ENCODE measurements at regions not wholly inside any gene's neighbourhood (a gene's known extent, or its start where the extent isn't known, plus 50 kb on each side); places are given as distances from the start of the nearest gene placed in this dataset.
"Not testable (repeated sequence)": the region's sequence is repeated elsewhere in the genome, so short reads cannot be mapped to it uniquely, and the experiment has no call there.

DNA sequence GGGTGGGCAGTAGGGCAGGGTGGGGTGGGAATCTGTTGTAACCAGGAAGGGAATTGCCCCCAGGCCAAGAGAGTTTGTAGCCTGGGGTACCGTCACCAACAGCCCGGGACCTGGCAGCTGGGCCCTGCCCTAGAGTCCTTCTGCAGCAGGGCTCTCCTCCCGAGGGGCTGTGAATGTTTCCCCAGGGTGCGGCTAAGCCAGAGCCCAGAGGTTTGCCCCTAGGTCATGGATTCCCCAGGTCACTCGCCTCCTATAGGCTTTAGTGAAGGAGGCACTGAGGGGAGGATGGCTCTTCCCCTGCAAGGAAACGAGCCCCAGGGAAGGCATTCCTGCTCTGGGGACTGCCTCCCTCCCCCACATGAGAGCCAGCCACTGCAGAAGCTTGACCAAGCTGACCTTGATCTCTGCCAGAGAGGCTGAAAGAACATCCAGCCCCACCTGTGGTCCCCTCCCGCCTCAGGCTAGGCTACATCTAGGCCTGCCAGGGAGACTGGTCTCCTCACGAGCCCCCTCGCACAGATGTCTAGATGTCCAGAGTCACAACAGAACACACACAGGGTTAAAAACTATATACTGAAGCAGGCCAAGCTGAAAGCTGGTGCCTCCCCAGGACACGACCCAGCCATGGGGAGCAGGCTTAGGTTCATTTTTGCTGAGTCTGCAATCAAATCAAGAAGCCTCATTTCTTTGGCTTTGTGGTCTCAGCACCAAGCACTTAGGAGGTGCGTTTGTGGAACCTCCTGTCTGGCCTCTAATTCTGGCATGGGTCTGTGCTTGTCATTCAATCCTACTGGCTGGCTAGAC is 69.1 kb upstream of the TAMM41 start:
- WGBS (ENCODE audit: insufficient coverage) = 75% methylated on average over 11 of the region's 11 CpGs
- Histone ChIP-seq H3K36me3 (ENCODE audit: control insufficient read depth, insufficient read depth, low read length) (no peaks in the 10 kb centered on the region), H3K9me3 (ENCODE audit: control insufficient read depth, insufficient read depth, low read length) (no peaks in the 10 kb centered on the region), H3K27ac (ENCODE audit: low read depth, low read length) (no peak overlapping the region), H3K27me3 (ENCODE audit: control insufficient read depth, insufficient read depth, low read length) (no peaks in the 10 kb centered on the region), H3K4me3 (ENCODE audit: low read depth, low read length) (no peak overlapping the region), H3K4me1 (ENCODE audit: control insufficient read depth, insufficient read depth, low read length) (no peaks in the 10 kb centered on the region)
- no peak for DNase-seq (ENCODE audit: low read depth in 4 of 6, low spot score in 6 of 6)

DNA sequence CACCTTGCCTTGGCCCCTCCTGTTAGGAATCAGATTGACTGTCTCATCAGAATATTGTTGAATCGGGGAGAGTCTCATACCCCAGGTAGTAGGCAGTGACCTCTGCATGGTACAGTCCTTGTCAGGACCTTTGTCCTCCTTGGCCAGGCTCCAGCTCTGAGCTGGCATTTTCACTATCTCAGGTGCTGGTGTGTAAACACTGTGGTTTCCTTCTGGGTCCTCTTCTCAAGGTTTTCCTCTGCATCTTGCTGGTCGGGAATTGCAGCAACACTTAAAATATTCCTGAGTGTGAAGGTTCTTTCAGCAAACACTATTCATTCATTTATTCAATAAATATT is 69.7 kb upstream of the TAMM41 start:
- WGBS (ENCODE audit: insufficient coverage) = 89% methylated on average over 1 of the region's 2 CpGs
- not testable (repeated sequence) for H3K9me3 ChIP-seq (ENCODE audit: control insufficient read depth, insufficient read depth, low read length); H3K4me1 ChIP-seq (ENCODE audit: control insufficient read depth, insufficient read depth, low read length); H3K27me3 ChIP-seq (ENCODE audit: control insufficient read depth, insufficient read depth, low read length); H3K27ac ChIP-seq (ENCODE audit: low read depth, low read length); DNase-seq (ENCODE audit: low read depth in 4 of 6, low spot score in 6 of 6); H3K36me3 ChIP-seq (ENCODE audit: control insufficient read depth, insufficient read depth, low read length); H3K4me3 ChIP-seq (ENCODE audit: low read depth, low read length)

DNA sequence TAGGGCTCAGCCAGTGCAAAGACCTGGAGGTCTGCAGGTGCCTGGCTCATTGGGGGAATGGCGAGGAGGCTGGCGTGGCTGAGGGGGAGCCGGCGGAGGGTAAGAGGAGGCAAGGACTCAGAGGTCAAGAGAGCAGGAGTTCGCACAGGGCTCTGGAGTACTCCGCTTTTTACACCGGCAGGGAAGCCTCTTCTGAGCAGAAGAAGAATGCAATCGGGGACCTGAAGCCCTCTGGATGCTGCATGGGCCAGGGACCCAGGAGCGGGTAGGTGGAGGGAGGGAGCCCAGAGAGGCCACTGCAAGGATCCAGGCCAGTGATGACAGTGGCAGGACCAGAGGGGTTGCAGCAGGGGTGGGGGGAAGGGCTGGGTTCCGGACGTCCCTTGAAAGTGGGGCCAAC is 70.4 kb upstream of the TAMM41 start:
- no peaks in the 10 kb centered on the region for H3K9me3 ChIP-seq (ENCODE audit: control insufficient read depth, insufficient read depth, low read length)
- no peak overlapping the region for H3K4me3 ChIP-seq (ENCODE audit: low read depth, low read length)
- H3K27ac ChIP-seq (ENCODE audit: low read depth, low read length) = no peak overlapping the region
- no peaks in the 10 kb centered on the region for H3K4me1 ChIP-seq (ENCODE audit: control insufficient read depth, insufficient read depth, low read length)
- WGBS (ENCODE audit: insufficient coverage) = 91% methylated on average over 10 of the region's 11 CpGs
- DNase-seq (ENCODE audit: low read depth in 4 of 6, low spot score in 6 of 6) = no peak
- H3K36me3 ChIP-seq (ENCODE audit: control insufficient read depth, insufficient read depth, low read length) = no peaks in the 10 kb centered on the region
- H3K27me3 ChIP-seq (ENCODE audit: control insufficient read depth, insufficient read depth, low read length) = no peaks in the 10 kb centered on the region

DNA sequence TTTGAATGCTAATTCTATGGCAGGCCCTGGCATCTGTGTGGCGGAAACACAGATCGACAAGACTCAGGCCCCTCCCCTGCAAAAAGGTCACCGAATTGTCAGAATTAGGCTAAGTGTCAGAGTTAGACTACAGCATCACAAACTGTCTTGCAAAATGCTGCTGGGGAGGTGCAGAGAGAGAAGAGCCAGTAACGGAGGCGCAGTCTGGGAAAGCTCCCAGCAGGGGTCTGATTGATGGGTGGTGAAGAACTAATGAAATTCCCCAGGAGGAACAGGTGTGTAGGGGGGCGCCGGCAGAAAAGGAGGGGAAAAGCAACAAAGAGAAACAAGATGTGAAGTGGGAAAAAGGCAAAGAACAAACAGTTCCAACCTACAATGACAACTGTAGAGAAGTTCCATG is 72.7 kb upstream of the TAMM41 start:
- H3K27ac ChIP-seq (ENCODE audit: low read depth, low read length) = no peak overlapping the region
- 63% methylated on average over 4 of the region's 7 CpGs for WGBS (ENCODE audit: insufficient coverage)
- H3K27me3 ChIP-seq (ENCODE audit: control insufficient read depth, insufficient read depth, low read length) = no peaks in the 10 kb centered on the region
- H3K4me3 ChIP-seq (ENCODE audit: low read depth, low read length) = no peak overlapping the region
- H3K4me1 ChIP-seq (ENCODE audit: control insufficient read depth, insufficient read depth, low read length) = no peaks in the 10 kb centered on the region
- peak in 2 of 6 donors; percentile 10 to 64 for DNase-seq (ENCODE audit: low read depth in 4 of 6, low spot score in 6 of 6)
- no peaks in the 10 kb centered on the region for H3K36me3 ChIP-seq (ENCODE audit: control insufficient read depth, insufficient read depth, low read length)
- no peaks in the 10 kb centered on the region for H3K9me3 ChIP-seq (ENCODE audit: control insufficient read depth, insufficient read depth, low read length)

DNA sequence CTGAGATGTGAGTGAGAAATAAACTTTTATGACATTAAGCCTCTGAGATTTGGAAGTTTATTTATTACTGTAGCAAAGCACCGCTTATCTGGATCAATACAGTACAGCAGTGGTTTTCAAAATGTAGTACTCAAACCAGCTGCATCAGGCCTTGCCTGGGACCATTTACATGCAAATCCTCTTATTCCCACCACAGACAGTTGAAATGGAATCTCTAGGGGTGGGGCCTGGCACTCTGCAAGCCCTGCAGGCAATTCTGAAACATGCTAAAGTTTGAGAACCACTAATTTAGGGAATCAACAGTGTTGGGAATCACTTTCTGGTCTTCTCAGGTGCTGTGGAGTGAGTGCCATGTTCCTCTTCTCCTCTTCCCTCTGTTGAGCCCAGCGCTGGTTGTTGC is 77.8 kb upstream of the TAMM41 start:
- Histone ChIP-seq H3K36me3 (ENCODE audit: control insufficient read depth, insufficient read depth, low read length) (no peaks in the 10 kb centered on the region), H3K27ac (ENCODE audit: low read depth, low read length) (no peak overlapping the region), H3K27me3 (ENCODE audit: control insufficient read depth, insufficient read depth, low read length) (no peaks in the 10 kb centered on the region), H3K4me1 (ENCODE audit: control insufficient read depth, insufficient read depth, low read length) (peaks cover 3% of the 10 kb centered on the region), H3K4me3 (ENCODE audit: low read depth, low read length) (no peak overlapping the region), H3K9me3 (ENCODE audit: control insufficient read depth, insufficient read depth, low read length) (no peaks in the 10 kb centered on the region)
- WGBS (ENCODE audit: insufficient coverage) = 33% methylated on average over 1 of the region's 2 CpGs
- DNase-seq (ENCODE audit: low read depth in 4 of 6, low spot score in 6 of 6) = no peak

DNA sequence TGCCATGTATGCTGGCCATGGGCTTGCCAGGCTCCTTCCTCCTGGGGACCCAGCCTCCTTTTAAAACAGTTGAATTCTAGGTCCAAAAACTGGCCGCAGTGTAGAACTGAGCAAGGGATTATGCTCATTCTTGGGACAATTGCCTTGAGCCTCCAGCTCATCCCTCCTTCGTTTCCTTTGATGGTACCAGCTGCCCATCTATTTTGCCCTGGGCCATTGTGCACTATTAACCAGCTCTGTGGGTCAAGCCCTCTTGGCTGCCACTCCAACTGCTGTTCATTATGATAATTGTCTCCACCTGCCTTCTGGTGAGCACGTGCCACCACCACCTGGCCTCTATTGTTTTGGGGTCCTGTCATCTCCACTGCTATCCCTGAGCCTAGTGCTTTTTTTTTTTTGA is 75.8 kb upstream of the SYN2 start:
- no peaks in the 10 kb centered on the region for H3K36me3 ChIP-seq (ENCODE audit: control insufficient read depth, insufficient read depth, low read length)

DNA sequence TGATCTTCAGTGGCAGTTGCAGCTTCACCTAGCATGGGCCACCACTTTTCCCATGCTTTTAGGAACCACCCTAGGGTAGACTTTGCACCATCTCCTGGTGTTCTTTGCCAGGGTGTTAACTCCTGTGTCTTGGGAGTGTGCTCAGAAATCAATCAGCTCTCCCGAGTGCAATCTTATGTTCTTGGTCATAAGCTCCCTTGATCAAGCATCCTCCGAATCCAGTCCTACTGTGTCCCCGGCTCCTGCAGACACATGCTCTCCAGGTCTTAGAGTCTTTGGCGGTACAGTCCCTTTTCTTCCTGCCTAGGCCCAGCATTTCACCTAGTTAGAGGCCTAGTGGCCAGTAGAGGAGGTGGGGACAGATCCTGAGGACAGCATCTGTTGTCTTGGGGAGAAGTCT is 74.7 kb upstream of the SYN2 start:
- Histone ChIP-seq H3K27ac (ENCODE audit: low read depth, low read length) (no peak overlapping the region), H3K4me1 (ENCODE audit: control insufficient read depth, insufficient read depth, low read length) (peaks cover 3% of the 10 kb centered on the region), H3K4me3 (ENCODE audit: low read depth, low read length) (no peak overlapping the region), H3K36me3 (ENCODE audit: control insufficient read depth, insufficient read depth, low read length) (no peaks in the 10 kb centered on the region), H3K9me3 (ENCODE audit: control insufficient read depth, insufficient read depth, low read length) (no peaks in the 10 kb centered on the region), H3K27me3 (ENCODE audit: control insufficient read depth, insufficient read depth, low read length) (no peaks in the 10 kb centered on the region)
- 100% methylated on average over 2 of the region's 4 CpGs for WGBS (ENCODE audit: insufficient coverage)
- DNase-seq (ENCODE audit: low read depth in 4 of 6, low spot score in 6 of 6) = no peak

More for the DNA sequence above, 75.8 kb upstream of the SYN2 start:
- no peak overlapping the region for H3K27ac ChIP-seq (ENCODE audit: low read depth, low read length)
- peaks cover 3% of the 10 kb centered on the region for H3K4me1 ChIP-seq (ENCODE audit: control insufficient read depth, insufficient read depth, low read length)
- no peaks in the 10 kb centered on the region for H3K9me3 ChIP-seq (ENCODE audit: control insufficient read depth, insufficient read depth, low read length)
- no peak overlapping the region for H3K4me3 ChIP-seq (ENCODE audit: low read depth, low read length)
- WGBS (ENCODE audit: insufficient coverage) = 85% methylated on average over 3 of the region's 3 CpGs
- no peak for DNase-seq (ENCODE audit: low read depth in 4 of 6, low spot score in 6 of 6)
- no peaks in the 10 kb centered on the region for H3K27me3 ChIP-seq (ENCODE audit: control insufficient read depth, insufficient read depth, low read length)

DNA sequence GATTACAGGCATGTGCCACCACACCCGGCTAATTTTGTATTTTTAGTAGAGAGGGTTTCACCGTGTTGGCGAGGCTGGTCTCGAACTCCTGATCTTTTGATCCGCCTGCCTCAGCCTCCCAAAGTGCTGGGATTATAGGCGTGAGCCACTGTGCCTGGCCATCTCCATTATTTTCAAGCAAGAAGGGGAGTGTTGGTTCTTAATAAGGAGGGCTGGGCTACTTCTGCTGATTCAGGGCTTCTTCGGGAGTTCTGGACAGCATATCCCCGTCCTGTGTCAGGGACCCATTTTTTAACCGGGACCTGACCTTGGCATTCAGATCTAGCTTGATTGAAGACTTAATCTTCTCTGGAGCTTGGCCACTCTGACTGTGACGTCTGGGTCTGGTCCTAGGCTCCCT is 74.1 kb upstream of the SYN2 start:
- H3K36me3 ChIP-seq (ENCODE audit: control insufficient read depth, insufficient read depth, low read length) = no peaks in the 10 kb centered on the region
- no peaks in the 10 kb centered on the region for H3K4me1 ChIP-seq (ENCODE audit: control insufficient read depth, insufficient read depth, low read length)
- no peak overlapping the region for H3K27ac ChIP-seq (ENCODE audit: low read depth, low read length)
- H3K4me3 ChIP-seq (ENCODE audit: low read depth, low read length) = no peak overlapping the region
- H3K27me3 ChIP-seq (ENCODE audit: control insufficient read depth, insufficient read depth, low read length) = no peaks in the 10 kb centered on the region
- 69% methylated on average over 10 of the region's 10 CpGs for WGBS (ENCODE audit: insufficient coverage)
- H3K9me3 ChIP-seq (ENCODE audit: control insufficient read depth, insufficient read depth, low read length) = no peaks in the 10 kb centered on the region
- DNase-seq (ENCODE audit: low read depth in 4 of 6, low spot score in 6 of 6) = no peak

DNA sequence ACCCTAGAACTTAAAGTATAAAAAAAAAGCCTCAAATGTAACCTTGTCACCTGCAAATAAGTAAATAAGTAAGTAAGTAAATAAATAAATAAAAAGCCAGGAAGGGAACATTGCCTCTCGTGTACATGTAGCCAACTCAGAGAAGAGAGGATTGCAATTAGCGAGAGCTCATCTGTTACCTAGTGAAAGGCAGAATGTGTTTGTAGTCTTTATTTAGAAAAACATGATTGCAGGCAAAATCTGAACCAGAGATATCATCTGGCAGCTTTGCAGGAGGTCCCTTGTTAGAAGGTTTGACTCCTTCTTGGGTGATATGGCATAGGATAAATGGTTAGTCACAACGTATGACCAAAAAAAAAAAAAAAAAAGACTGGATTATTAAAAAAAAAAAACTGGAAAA is 71.6 kb upstream of the SYN2 start:
- Histone ChIP-seq H3K36me3 (ENCODE audit: control insufficient read depth, insufficient read depth, low read length) (no peaks in the 10 kb centered on the region), H3K4me3 (ENCODE audit: low read depth, low read length) (no peak overlapping the region), H3K27me3 (ENCODE audit: control insufficient read depth, insufficient read depth, low read length) (no peaks in the 10 kb centered on the region), H3K27ac (ENCODE audit: low read depth, low read length) (no peak overlapping the region), H3K4me1 (ENCODE audit: control insufficient read depth, insufficient read depth, low read length) (no peaks in the 10 kb centered on the region), H3K9me3 (ENCODE audit: control insufficient read depth, insufficient read depth, low read length) (no peaks in the 10 kb centered on the region)
- peak in 2 of 6 donors; percentile 31 to 61 for DNase-seq (ENCODE audit: low read depth in 4 of 6, low spot score in 6 of 6)
- WGBS (ENCODE audit: insufficient coverage) = 65% methylated on average over 2 of the region's 3 CpGs

DNA sequence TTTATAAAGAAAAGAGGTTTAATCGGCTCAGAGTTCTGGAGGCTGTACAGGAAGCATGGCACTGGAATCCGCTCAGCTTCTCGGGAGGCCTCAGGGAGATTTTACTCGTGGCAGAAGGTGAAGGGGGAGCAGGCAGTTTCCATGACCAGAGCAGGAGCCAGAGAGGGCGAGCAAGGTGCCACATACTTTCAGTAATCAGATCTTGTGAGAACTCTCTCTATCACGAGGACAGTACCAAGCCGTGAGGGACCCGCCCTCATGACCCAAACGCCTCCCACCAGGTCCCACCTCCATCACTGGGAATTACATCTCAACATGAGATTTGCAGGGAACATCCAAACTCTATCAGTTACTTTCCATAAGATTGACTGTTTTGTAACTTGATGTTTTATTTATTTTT is 70.7 kb upstream of the SYN2 start:
- DNase-seq (ENCODE audit: low read depth in 4 of 6, low spot score in 6 of 6) = no peak
- WGBS (ENCODE audit: insufficient coverage) = 86% methylated on average over 9 of the region's 9 CpGs
- Histone ChIP-seq H3K4me3 (ENCODE audit: low read depth, low read length) (no peak overlapping the region), H3K36me3 (ENCODE audit: control insufficient read depth, insufficient read depth, low read length) (no peaks in the 10 kb centered on the region), H3K27ac (ENCODE audit: low read depth, low read length) (no peak overlapping the region), H3K27me3 (ENCODE audit: control insufficient read depth, insufficient read depth, low read length) (no peaks in the 10 kb centered on the region), H3K9me3 (ENCODE audit: control insufficient read depth, insufficient read depth, low read length) (no peaks in the 10 kb centered on the region), H3K4me1 (ENCODE audit: control insufficient read depth, insufficient read depth, low read length) (no peaks in the 10 kb centered on the region)

All from spinal cord (tissue), 9 donors.